ENCODE measurements at regions not wholly inside any gene's neighbourhood (a gene's known extent, or its start where the extent isn't known, plus 50 kb on each side); places are given as distances from the start of the nearest gene placed in this dataset.

GRCh38 chr20:56072165-56072564 is 66.8 kb upstream of the CBLN4 start:
- no peak for TF ChIP-seq CTCF (IDR thresholded peaks at IDR 0.05)
- TF ChIP-seq POLR2A (IDR thresholded peaks at IDR 0.05), result no peak
